ENCODE measurements at regions not wholly inside any gene's neighbourhood (a gene's known extent, or its start where the extent isn't known, plus 50 kb on each side); places are given as distances from the start of the nearest gene placed in this dataset.

- no peak overlapping the region for H3K4me3 ChIP-seq (ENCODE audit: low read depth, low read length, poor library complexity, severe bottlenecking)
- H3K4me2 ChIP-seq (ENCODE audit: low read length) = no peak overlapping the region
- no peaks in the 10 kb centered on the region for H3K36me3 ChIP-seq (ENCODE audit: insufficient read depth, low read length)
- ChIA-PET CTCF (ENCODE audit: unreplicated experiment) (no interaction called here), POLR2A (interaction anchor here (0.7 kb wide), 1 partner anchor 26 kb away, joined by 3 read pairs; no protein-coding TSS in a partner anchor)
- H3K27ac ChIP-seq (ENCODE audit: low read depth, low read length, poor library complexity, severe bottlenecking) = no peak overlapping the region
- H3K4me1 ChIP-seq (ENCODE audit: insufficient read depth, low read length, poor library complexity, severe bottlenecking) = no peaks in the 10 kb centered on the region
- no peaks in the 10 kb centered on the region for H3K9me3 ChIP-seq (ENCODE audit: low read length)
- no peak overlapping the region for H2AFZ ChIP-seq (ENCODE audit: low read length)
- BruUV-seq (replicated peaks) = no TSS peak
- TF ChIP-seq EZH2phosphoT487 (IDR thresholded peaks at IDR 0.05; ENCODE audit: borderline replicate concordance, low read depth, low read length) = no peak
- no peak for TF ChIP-seq CTCF (conservative IDR thresholded peaks at IDR 0.05; ENCODE audit: low read length)
- no peaks in the 10 kb centered on the region for H3K79me2 ChIP-seq (ENCODE audit: insufficient read depth, low read depth, low read length)
- no peaks in the 10 kb centered on the region for H3K9me2 ChIP-seq (ENCODE audit: insufficient read depth, low read length)
- H4K20me1 ChIP-seq (ENCODE audit: insufficient read depth, low read length) = no peaks in the 10 kb centered on the region
- DNase-seq (ENCODE audit: low spot score) = no peak
- intact Hi-C loops (cut with micrococcal nuclease; ENCODE audit: unreplicated experiment) = no loop called here
Measured at GRCh38 chr5:93250424-93250823, 330.6 kb downstream of the NR2F1-AS1 start.

- TF ChIP-seq CTCF (conservative IDR thresholded peaks at IDR 0.05; ENCODE audit: low read length) = no peak
- no peak for TF ChIP-seq EZH2phosphoT487 (IDR thresholded peaks at IDR 0.05; ENCODE audit: borderline replicate concordance, low read depth, low read length)
- Histone ChIP-seq H3K9me2 (ENCODE audit: insufficient read depth, low read length) (no peaks in the 10 kb centered on the region), H3K36me3 (ENCODE audit: insufficient read depth, low read length) (no peaks in the 10 kb centered on the region), H3K4me3 (ENCODE audit: low read depth, low read length, poor library complexity, severe bottlenecking) (no peak overlapping the region), H4K20me1 (ENCODE audit: insufficient read depth, low read length) (no peaks in the 10 kb centered on the region), H3K4me1 (ENCODE audit: insufficient read depth, low read length, poor library complexity, severe bottlenecking) (no peaks in the 10 kb centered on the region), H3K9me3 (ENCODE audit: low read length) (no peaks in the 10 kb centered on the region), H3K27ac (ENCODE audit: low read depth, low read length, poor library complexity, severe bottlenecking) (no peak overlapping the region), H3K4me2 (ENCODE audit: low read length) (no peak overlapping the region), H2AFZ (ENCODE audit: low read length) (no peak overlapping the region), H3K79me2 (ENCODE audit: insufficient read depth, low read depth, low read length) (no peaks in the 10 kb centered on the region)
- DNase-seq (ENCODE audit: low spot score) = no peak
- BruUV-seq (replicated peaks) = no TSS peak
- intact Hi-C loops (cut with micrococcal nuclease; ENCODE audit: unreplicated experiment) = no loop called here
- CTCF ChIA-PET (ENCODE audit: unreplicated experiment) = no interaction called here
- POLR2A ChIA-PET = no interaction called here
Measured at GRCh38 chr5:93249651-93250289, 331.2 kb downstream of the NR2F1-AS1 start.

DNA sequence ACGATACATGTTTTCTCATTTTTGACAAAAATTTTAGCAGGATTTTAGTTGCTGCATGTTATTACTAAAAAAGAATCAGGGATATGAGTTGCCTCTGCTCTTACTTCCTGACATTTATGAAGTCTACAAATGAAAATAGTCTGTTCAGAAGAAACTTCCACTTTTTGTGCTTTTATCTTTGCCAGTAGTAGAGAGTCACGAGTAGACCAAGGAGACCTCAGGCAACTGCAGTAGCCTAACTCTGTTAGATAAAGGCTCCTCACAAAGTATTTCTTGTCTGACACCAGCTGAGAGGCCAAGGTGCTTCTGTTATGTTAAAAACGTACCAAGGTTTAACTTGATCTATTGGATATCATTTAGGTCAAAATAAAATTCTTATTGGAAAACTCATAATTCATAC lies 333.9 kb downstream of the NR2F1-AS1 start:
- intact Hi-C loops (cut with micrococcal nuclease; ENCODE audit: unreplicated experiment) = no loop called here
- Histone ChIP-seq H3K27ac (ENCODE audit: low read depth, low read length, poor library complexity, severe bottlenecking) (no peak overlapping the region), H3K4me3 (ENCODE audit: low read depth, low read length, poor library complexity, severe bottlenecking) (no peak overlapping the region), H3K79me2 (ENCODE audit: insufficient read depth, low read depth, low read length) (no peaks in the 10 kb centered on the region), H4K20me1 (ENCODE audit: insufficient read depth, low read length) (no peaks in the 10 kb centered on the region), H3K4me1 (ENCODE audit: insufficient read depth, low read length, poor library complexity, severe bottlenecking) (no peaks in the 10 kb centered on the region), H3K9me2 (ENCODE audit: insufficient read depth, low read length) (no peaks in the 10 kb centered on the region), H2AFZ (ENCODE audit: low read length) (no peak overlapping the region), H3K9me3 (ENCODE audit: low read length) (no peaks in the 10 kb centered on the region), H3K36me3 (ENCODE audit: insufficient read depth, low read length) (no peaks in the 10 kb centered on the region), H3K4me2 (ENCODE audit: low read length) (no peak overlapping the region)
- CTCF ChIA-PET (ENCODE audit: unreplicated experiment) = no interaction called here
- POLR2A ChIA-PET = no interaction called here
- DNase-seq (ENCODE audit: low spot score) = no peak
- no TSS peak for BruUV-seq (replicated peaks)
- no peak for TF ChIP-seq CTCF (conservative IDR thresholded peaks at IDR 0.05; ENCODE audit: low read length)
- TF ChIP-seq EZH2phosphoT487 (IDR thresholded peaks at IDR 0.05; ENCODE audit: borderline replicate concordance, low read depth, low read length) = no peak

Data from OCI-LY7 (cell line).